GM18508 (cell line): ENCODE measurements at regions not wholly inside any gene's neighbourhood (a gene's known extent, or its start where the extent isn't known, plus 50 kb on each side); places are given as distances from the start of the nearest gene placed in this dataset.
"Not testable (repeated sequence)": the region's sequence is repeated elsewhere in the genome, so short reads cannot be mapped to it uniquely, and the experiment has no call there.

Experiments
- ATAC-seq: cut with Tn5 transposase; IDR thresholded peaks from one replicate; pipeline ENCODE4 v1.9.1; 2021; ENCODE audit warnings: moderate number of reproducible peaks; ENCODE audit not compliant: insufficient read depth, unreplicated experiment

GRCh38 chr16:13680021-13680889, 239.7 kb upstream of the ERCC4 start:
- ATAC-seq = no peak

GRCh38 chr16:13684819-13685563, 235.0 kb upstream of the ERCC4 start:
- no peak for ATAC-seq

GRCh38 chr16:13696017-13696416, 223.9 kb upstream of the ERCC4 start:
- ATAC-seq = no peak

GRCh38 chr16:13697013-13697412, 222.9 kb upstream of the ERCC4 start:
- ATAC-seq = no peak

- no peak for ATAC-seq
Observed at GRCh38 chr16:13697568-13697967, 222.4 kb upstream of the ERCC4 start.

- no peak for ATAC-seq
Observed at GRCh38 chr16:13702614-13703013, 217.3 kb upstream of the ERCC4 start.

- ATAC-seq = no peak
Observed at GRCh38 chr16:13708347-13709120, 211.4 kb upstream of the ERCC4 start.

- no peak for ATAC-seq
Observed at GRCh38 chr16:13718748-13719147, 201.2 kb upstream of the ERCC4 start.

GRCh38 chr16:13727943-13728342, 192.0 kb upstream of the ERCC4 start:
- ATAC-seq = no peak

- no peak for ATAC-seq
Observed at GRCh38 chr16:13733561-13733960, 186.4 kb upstream of the ERCC4 start.

GRCh38 chr16:13739621-13740373, 180.2 kb upstream of the ERCC4 start:
- ATAC-seq = not testable (repeated sequence)

- no peak for ATAC-seq
Observed at GRCh38 chr16:13742928-13743327, 177.0 kb upstream of the ERCC4 start.

GRCh38 chr16:13743571-13743970, 176.4 kb upstream of the ERCC4 start:
- no peak for ATAC-seq

GRCh38 chr16:13756411-13757140, 163.4 kb upstream of the ERCC4 start:
- ATAC-seq = no peak

GRCh38 chr16:13766334-13766733, 153.6 kb upstream of the ERCC4 start:
- ATAC-seq = no peak

- ATAC-seq = no peak
Observed at GRCh38 chr16:13767215-13767614, 152.7 kb upstream of the ERCC4 start.

GRCh38 chr16:13768471-13768870, 151.5 kb upstream of the ERCC4 start:
- ATAC-seq = no peak

GRCh38 chr16:13770436-13770835, 149.5 kb upstream of the ERCC4 start:
- ATAC-seq = no peak

- ATAC-seq = no peak
Observed at GRCh38 chr16:13772782-13773181, 147.2 kb upstream of the ERCC4 start.
